Inflammatory macrophage (primary cell): ENCODE measurements at regions not wholly inside any gene's neighbourhood (a gene's known extent, or its start where the extent isn't known, plus 50 kb on each side); places are given as distances from the start of the nearest gene placed in this dataset.

Experiments
- DNase-seq, 2 donors: peaks; one replicate each; pipeline ENCODE4 v3.0.0-alpha.2; 2020 to 2022

- DNase-seq, result no peak
Observed at GRCh38 chr2:151032741-151033191, 228.9 kb downstream of the RBM43 start.

- no peak for DNase-seq
Observed at GRCh38 chr2:151030663-151031230, 230.9 kb downstream of the RBM43 start.

- no peak for DNase-seq
Observed at GRCh38 chr2:151029406-151030157, 232.1 kb downstream of the RBM43 start.

GRCh38 chr2:151028691-151029176 is 232.9 kb downstream of the RBM43 start:
- no peak for DNase-seq

- no peak for DNase-seq
Observed at GRCh38 chr2:151027151-151027550, 234.5 kb downstream of the RBM43 start.

- no peak for DNase-seq
Observed at GRCh38 chr2:151025816-151026215, 235.8 kb downstream of the RBM43 start.

GRCh38 chr2:151024696-151025251 is 236.9 kb downstream of the RBM43 start:
- no peak for DNase-seq

- no peak for DNase-seq
Observed at GRCh38 chr2:151021747-151022452, 239.8 kb downstream of the RBM43 start.

- DNase-seq, result peak in 1 of 2 donors; percentile 20
Observed at GRCh38 chr2:151020411-151020810, 241.3 kb downstream of the RBM43 start.

- DNase-seq, result no peak
Observed at GRCh38 chr2:151009437-151010175, 252.1 kb downstream of the RBM43 start.

GRCh38 chr2:151007365-151007764 is 254.3 kb downstream of the RBM43 start:
- no peak for DNase-seq

GRCh38 chr2:151002959-151003600 is 258.6 kb downstream of the RBM43 start:
- DNase-seq, result no peak

GRCh38 chr2:150997702-150998440 is 263.8 kb downstream of the RBM43 start:
- no peak for DNase-seq

- DNase-seq, result no peak
Observed at GRCh38 chr2:150997066-150997465, 264.6 kb downstream of the RBM43 start.

- DNase-seq, result no peak
Observed at GRCh38 chr2:150994076-150994475, 267.6 kb downstream of the RBM43 start.

- DNase-seq, result no peak
Observed at GRCh38 chr2:150989969-150990368, 271.7 kb downstream of the RBM43 start.

GRCh38 chr2:150985741-150986140 is 275.9 kb downstream of the RBM43 start:
- no peak for DNase-seq

GRCh38 chr2:150983314-150983897 is 278.3 kb downstream of the RBM43 start:
- no peak for DNase-seq

GRCh38 chr2:150981826-150982225 is 279.8 kb downstream of the RBM43 start:
- no peak for DNase-seq

GRCh38 chr2:150978053-150978452 is 283.6 kb downstream of the RBM43 start:
- no peak for DNase-seq

- no peak for DNase-seq
Observed at GRCh38 chr2:150977296-150977695, 284.4 kb downstream of the RBM43 start.
